Osteocyte (in vitro differentiated cells): ENCODE measurements at regions not wholly inside any gene's neighbourhood (a gene's known extent, or its start where the extent isn't known, plus 50 kb on each side); places are given as distances from the start of the nearest gene placed in this dataset.

ENCODE experiments used
- DNase-seq: peaks from one replicate; pipeline ENCODE4 v3.0.0; 2021; ENCODE audit warnings: mixed read lengths; ENCODE audit not compliant: unreplicated experiment; ENCODE audit errors: extremely low spot score
- H3K27ac Mint-ChIP-seq: one replicate; pipeline ENCODE4 v1.8.0; 2021; ENCODE audit warnings: mild to moderate bottlenecking, mixed read lengths; ENCODE audit not compliant: unreplicated experiment
- H3K27me3 Mint-ChIP-seq: one replicate; pipeline ENCODE4 v1.8.0; 2021; ENCODE audit warnings: mixed read lengths; ENCODE audit not compliant: unreplicated experiment
- H3K36me3 Mint-ChIP-seq: one replicate; pipeline ENCODE4 v1.8.0; 2021; ENCODE audit warnings: mixed read lengths; ENCODE audit not compliant: unreplicated experiment
- H3K4me1 Mint-ChIP-seq: one replicate; pipeline ENCODE4 v1.8.0; 2021; ENCODE audit warnings: mixed read lengths; ENCODE audit not compliant: unreplicated experiment
- H3K4me3 Mint-ChIP-seq: one replicate; pipeline ENCODE4 v1.8.0; 2021; ENCODE audit warnings: mild to moderate bottlenecking, moderate library complexity, mixed read lengths; ENCODE audit not compliant: unreplicated experiment
- H3K9me3 Mint-ChIP-seq: one replicate; pipeline ENCODE4 v1.8.0; 2021; ENCODE audit warnings: mixed read lengths; ENCODE audit not compliant: unreplicated experiment
- CTCF ChIP-seq: fragments of 200-600 bp; sonication (generic); IDR thresholded peaks from 2 replicates; pipeline ENCODE4 v1.5.0; 2021; ENCODE audit warnings: antibody characterized with exemption, mild to moderate bottlenecking, moderate library complexity

GRCh38 chr16:6155271-6155670, 1057.7 kb upstream of the EEF2KMT start:
- Mint-ChIP-seq H3K27ac (no peak overlapping the region), H3K36me3 (no peaks in the 10 kb centered on the region), H3K4me1 (no peaks in the 10 kb centered on the region), H3K27me3 (no peaks in the 10 kb centered on the region), H3K9me3 (peaks cover 28% of the 10 kb centered on the region), H3K4me3 (no peak overlapping the region)
- TF ChIP-seq CTCF = no peak
- no peak for DNase-seq

DNA sequence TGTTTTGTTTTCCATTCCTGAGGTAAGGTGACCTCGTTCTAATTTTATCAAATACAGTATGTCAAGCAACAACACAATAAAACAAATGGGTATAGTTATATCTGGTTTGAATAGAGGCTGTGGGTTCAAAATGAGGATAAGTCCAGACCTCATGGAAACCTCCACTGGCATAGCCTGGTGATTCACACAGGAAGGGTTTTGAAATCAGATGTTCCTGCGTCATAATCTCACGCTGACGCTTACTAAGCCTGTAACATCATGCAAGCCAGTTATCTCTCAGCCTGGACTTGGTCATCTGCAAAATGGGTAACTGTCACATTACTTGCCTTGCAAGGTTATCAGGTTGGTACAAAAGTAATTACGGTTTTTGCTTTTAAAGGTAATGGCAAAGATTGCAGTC, 1056.3 kb upstream of the EEF2KMT start:
- Mint-ChIP-seq H3K27ac (no peak overlapping the region), H3K36me3 (no peaks in the 10 kb centered on the region), H3K9me3 (peaks cover 24% of the 10 kb centered on the region), H3K4me3 (no peak overlapping the region), H3K4me1 (no peaks in the 10 kb centered on the region), H3K27me3 (no peaks in the 10 kb centered on the region)
- TF ChIP-seq CTCF = no peak
- DNase-seq = no peak

GRCh38 chr16:6149031-6149430, 1051.4 kb upstream of the EEF2KMT start:
- peaks cover 39% of the 10 kb centered on the region for H3K9me3 Mint-ChIP-seq
- DNase-seq = no peak
- no peaks in the 10 kb centered on the region for H3K27me3 Mint-ChIP-seq
- H3K4me3 Mint-ChIP-seq = no peak overlapping the region
- H3K27ac Mint-ChIP-seq = no peak overlapping the region
- no peak for TF ChIP-seq CTCF
- no peaks in the 10 kb centered on the region for H3K4me1 Mint-ChIP-seq
- no peaks in the 10 kb centered on the region for H3K36me3 Mint-ChIP-seq

GRCh38 chr16:6148361-6148760, 1050.8 kb upstream of the EEF2KMT start:
- DNase-seq = no peak
- Mint-ChIP-seq H3K27ac (no peak overlapping the region), H3K4me1 (no peaks in the 10 kb centered on the region), H3K36me3 (no peaks in the 10 kb centered on the region), H3K27me3 (no peaks in the 10 kb centered on the region), H3K9me3 (peaks cover 39% of the 10 kb centered on the region), H3K4me3 (no peak overlapping the region)
- TF ChIP-seq CTCF = no peak

DNA sequence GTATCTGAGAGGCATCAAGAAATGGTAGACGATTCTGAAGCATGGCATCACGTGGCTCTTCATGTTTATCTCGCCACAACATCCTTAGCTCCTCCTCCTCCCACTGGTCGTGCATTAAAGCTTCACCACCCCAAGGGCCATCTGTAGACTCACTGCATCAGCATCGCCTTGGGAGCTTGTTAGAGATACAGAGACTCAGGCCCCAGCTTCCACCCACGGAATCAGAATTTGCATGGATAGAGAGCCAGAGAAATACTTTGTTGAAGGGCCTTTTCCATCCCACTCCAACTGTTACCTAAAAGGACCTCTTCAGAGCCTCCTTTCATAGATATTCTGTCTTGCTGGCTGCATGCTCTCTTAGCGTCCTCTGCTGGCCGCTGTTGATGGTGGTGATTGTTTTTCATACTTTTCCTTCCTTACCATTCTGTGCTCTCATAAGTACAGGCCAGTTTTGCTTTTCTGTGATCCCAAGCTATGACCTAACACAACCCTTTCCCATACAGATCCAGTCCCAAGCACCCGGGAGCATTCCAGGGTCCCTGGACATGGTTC, 1049.4 kb upstream of the EEF2KMT start:
- no peak for DNase-seq
- TF ChIP-seq CTCF = no peak
- Mint-ChIP-seq H3K4me1 (no peaks in the 10 kb centered on the region), H3K27ac (no peak overlapping the region), H3K36me3 (no peaks in the 10 kb centered on the region), H3K4me3 (no peak overlapping the region), H3K27me3 (no peaks in the 10 kb centered on the region), H3K9me3 (peaks cover 42% of the 10 kb centered on the region)
